ENCODE measurements at regions not wholly inside any gene's neighbourhood (a gene's known extent, or its start where the extent isn't known, plus 50 kb on each side); places are given as distances from the start of the nearest gene placed in this dataset.

DNA sequence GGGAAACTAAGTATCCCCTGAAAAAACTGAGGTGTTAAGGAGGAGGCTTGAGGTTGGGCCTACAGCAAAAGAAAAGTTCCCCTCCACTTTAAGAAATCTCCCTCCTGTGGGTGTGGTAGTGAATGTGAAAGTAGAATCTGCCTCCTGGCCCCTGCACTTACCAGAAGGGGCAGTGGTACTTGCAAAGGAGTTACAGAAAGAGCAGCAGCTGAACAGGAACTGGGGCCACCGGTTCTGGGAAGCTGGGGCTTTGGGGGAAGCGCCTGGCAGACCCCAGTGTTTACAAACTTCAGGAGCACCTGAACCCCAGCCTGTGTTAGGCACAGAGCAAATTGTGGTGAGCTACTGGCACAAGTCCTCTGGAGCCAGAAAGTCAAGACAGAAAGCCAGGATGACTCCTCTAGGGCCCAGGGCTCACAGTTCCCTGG, 250.2 kb upstream of the FGGY start:
- in situ Hi-C loops (cut with HindIII; ENCODE audit: low sequenced_read_pairs), result no loop called here

DNA sequence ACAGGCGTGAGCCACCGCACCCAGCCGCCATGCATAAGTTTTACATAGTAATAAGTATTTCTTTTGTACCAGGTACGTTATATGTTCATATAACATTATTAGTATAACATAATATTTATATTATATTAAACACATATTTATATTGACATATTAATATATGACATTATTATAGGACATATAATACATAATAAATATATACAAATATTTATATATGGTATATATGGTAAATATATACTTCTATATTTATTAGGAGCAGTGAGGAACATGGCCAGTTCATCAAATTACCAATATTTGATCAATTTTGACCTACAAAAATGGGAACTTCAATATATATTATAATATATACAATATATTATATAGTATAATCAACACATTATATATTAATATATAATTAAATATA, 245.9 kb upstream of the FGGY start:
- in situ Hi-C loops (cut with HindIII; ENCODE audit: low sequenced_read_pairs), result no loop called here

DNA sequence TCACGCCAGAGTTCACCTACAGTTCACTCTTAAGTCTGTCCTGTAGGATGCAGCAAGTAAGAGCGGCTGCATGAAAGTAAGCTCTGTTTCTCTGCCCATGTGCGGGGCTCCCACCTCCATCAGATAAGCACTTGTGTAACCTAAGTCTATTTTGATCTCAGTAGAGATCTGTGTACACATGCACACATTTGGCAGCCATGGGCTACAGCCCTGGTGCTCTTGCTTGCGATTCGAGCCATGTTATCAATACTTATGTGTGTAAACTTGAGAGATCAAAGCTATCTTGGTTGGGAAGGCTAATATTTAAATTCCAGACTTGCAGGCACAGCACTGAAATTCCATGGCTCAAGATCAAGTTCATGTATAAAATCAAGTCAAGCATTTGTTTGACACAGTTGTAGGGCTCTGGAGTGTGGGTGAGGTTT, 244.7 kb upstream of the FGGY start:
- in situ Hi-C loops (cut with HindIII; ENCODE audit: low sequenced_read_pairs), result no loop called here

DNA sequence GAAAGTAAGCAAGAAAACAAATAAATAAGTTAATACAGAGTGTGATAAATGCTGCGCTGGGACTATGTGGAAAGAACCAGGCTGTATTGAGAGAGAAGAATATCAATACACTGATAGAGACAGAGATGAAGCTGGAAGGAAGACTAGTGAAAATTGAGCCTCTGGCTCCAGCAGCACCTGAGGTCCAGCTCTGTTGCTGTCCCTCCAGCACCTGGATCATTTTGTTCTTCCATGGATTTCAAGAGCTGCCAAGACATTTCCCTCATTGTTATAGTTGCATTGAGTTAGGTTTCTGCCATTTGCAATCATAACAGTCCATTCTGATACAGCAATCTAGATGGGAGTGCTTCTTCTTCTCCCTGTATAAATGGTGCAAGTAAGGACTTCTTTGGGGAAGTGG, 242.7 kb upstream of the FGGY start:
- in situ Hi-C loops (cut with HindIII; ENCODE audit: low sequenced_read_pairs), result no loop called here

DNA sequence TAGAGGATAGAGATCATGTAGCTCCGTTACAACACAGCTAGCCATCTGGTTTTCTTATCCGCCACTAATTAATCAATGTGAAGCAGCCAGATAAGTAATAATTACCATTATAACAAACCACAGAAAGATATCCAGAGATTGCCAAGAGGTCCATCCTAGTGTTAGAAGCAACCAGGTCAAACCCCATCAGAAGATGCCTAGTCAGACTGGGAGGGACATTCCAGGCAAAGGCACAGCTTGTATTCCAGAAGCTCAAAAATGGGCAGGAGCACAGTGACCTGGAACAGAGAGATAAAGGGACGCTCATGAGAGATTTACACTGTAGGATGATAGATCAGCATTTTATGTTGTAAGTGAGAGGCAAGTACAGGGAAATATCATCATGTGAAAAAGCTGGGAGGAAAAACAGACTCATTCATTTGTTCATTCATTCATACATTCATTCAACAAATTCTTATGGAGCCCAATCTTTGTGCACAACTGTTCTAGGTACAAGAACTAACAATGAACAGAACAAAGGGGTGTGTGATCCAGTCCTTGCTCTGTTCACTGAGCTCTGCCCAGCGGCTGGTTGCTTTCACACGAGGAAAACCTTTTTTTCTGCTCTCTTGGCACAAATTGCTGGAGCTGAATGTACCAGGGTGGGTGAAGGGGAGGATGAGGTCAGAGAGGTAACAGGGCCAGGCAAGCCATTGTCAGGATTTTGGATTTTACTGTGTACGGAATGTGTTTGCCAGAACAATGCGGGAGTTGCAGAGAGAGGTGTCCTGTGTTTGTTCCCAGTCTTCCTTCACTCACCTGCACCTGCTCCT, 240.8 kb upstream of the FGGY start:
- in situ Hi-C loops (cut with HindIII; ENCODE audit: low sequenced_read_pairs), result no loop called here

DNA sequence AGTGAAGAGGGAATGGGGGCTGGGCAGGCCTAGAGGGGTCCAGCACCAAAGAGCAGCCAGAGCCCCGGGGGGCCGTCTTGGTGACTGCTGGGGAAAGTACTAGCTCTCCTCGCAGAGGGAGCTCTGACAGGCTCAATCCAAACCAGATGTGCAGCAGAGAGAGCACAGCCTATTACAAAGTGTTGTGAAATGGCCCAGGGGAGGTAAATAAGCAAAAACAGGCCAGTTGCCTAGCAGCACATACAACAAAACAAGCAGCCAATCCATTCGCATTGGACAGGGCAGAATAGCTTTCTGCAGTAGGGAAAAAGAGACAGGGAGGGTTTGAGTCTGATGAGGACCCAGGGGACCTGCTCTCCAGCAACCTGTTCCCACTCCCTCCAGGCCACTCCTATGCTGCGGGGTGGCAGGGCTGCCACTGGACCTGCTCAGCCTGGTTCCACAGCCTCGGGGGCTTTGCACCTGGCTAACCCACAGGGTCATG, 239.6 kb upstream of the FGGY start:
- in situ Hi-C loops (cut with HindIII; ENCODE audit: low sequenced_read_pairs), result no loop called here

DNA sequence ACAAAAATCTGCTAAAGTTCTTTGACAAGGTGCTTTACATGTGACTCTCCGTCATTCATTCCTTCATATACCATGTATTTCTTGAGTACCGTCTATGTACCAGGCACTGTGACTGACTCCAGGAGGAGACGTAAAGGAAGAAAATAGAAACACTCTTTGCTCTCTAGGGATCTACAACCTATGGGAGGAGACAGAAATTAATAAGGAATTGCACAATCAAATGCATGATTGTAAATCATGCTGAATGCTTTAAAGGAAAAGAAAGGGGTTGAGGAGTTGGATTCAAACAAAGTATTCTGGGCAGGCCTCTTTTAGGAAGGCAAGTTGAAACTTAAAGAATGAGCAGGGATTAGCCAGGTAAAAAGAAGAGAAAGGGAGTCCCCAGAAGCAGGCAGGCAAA, 239.1 kb upstream of the FGGY start:
- in situ Hi-C loops (cut with HindIII; ENCODE audit: low sequenced_read_pairs), result no loop called here

DNA sequence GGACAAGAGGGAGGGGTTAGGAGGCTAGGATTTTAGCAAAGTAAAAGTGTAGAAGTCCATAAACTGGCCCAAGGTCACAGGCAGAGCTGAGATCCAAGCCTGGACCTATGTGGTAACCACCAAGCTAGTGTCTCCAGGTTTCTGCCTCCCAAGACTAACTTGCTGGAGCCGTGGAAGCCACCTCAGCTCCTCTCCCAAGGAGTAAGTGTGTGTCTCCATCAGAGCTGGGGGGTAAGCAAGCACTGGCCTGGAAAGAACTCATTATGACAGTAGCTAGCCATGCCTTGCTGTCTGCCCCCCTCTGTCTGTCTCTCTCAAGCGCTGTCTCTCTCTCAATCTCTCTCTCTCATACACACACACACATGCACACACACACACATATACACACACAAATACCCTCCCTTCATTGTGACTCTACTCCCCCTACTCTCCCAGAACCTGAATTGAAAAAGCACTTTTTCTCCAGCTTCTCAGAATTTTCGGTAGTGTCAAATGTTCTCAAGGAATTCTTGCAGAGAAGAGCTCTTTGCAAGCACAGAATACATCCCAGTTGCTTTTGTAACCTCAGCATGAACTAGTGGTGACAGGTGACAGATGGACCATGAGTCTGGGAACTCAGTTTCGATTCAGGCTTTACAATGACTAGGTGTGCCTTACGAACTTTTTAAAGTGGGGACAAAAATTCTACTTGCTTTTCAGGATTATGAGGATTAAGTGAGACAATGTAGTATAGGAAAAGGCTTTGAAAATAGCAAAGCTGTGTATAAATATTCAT, 238.0 kb upstream of the FGGY start:
- in situ Hi-C loops (cut with HindIII; ENCODE audit: low sequenced_read_pairs), result no loop called here

DNA sequence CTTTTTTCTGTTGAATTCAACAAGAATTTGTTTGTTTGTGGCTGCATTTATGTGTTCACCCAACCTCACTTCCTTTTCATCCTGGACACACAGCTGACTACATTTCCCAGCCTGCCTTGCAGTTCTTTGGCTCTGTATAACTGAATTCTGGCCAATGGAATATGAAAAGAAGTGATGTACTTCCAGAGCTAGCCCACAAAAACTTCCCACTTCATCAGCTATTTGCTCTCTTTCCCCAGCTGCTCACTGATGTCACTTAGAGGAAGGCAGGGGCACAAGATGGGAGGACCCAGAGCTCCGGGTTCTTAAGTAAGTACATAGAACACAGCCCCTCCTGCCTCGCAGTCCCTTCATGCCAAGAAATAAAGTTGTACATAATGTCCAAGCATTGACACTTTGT, 235.0 kb upstream of the FGGY start:
- in situ Hi-C loops (cut with HindIII; ENCODE audit: low sequenced_read_pairs), result no loop called here

DNA sequence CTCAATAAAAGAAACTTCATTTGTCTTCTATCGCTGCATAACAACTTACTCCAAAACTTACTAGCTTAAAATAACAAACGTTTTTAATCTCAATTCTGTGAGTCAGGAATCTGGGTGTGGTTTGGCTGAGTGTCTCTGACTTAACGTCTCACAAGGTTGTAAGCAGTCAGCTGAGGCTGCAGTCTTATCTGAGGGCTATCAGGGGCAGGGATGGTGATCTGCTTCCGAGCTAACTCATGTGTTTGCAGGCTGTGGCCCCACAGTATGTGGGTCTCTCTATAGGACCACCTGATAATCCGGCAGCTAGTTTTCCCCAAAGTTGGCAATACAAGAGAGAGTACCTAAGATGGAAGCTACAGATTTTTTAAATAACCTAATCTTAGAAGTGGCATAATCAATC, 234.2 kb upstream of the FGGY start:
- in situ Hi-C loops (cut with HindIII; ENCODE audit: low sequenced_read_pairs), result no loop called here

DNA sequence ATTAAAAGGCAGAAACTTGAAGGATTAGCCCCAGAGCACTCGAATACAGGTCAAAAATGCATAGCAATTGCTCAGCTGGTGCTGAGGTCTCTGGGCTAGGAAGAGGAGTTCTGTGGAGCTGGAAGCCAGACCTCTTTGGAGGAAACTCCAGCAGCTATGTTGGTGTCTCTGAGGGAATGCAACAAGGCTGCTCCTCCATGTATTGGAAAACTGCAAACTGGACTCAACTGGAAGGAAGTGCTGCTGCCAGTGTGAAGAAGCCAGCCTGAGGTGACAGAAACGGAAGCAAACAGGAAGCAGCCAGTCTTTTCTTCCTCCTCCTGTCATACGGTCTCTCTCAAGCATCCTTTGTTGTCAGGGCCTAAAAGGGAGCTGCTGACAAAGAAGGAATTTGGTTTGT, 233.4 kb upstream of the FGGY start:
- in situ Hi-C loops (cut with HindIII; ENCODE audit: low sequenced_read_pairs), result no loop called here

DNA sequence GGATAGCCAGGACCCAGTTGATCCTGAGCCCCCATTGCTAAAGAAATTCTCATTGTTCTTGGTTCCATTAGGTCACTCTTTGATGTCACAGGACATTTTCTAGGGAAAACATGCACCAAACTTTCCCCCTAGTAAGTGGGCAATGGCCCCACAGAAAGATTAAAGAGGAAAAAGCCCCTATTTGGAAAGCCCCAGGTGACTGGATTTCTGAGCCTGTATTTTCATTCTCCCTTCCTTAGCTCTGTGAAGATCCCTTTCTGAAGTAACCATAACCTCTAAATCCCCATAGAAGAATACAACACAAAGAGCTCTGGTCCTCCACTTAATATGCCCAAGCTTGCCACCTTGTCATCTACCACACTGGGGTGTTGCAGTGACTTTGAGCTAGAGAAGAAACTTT, 232.3 kb upstream of the FGGY start:
- in situ Hi-C loops (cut with HindIII; ENCODE audit: low sequenced_read_pairs), result no loop called here

DNA sequence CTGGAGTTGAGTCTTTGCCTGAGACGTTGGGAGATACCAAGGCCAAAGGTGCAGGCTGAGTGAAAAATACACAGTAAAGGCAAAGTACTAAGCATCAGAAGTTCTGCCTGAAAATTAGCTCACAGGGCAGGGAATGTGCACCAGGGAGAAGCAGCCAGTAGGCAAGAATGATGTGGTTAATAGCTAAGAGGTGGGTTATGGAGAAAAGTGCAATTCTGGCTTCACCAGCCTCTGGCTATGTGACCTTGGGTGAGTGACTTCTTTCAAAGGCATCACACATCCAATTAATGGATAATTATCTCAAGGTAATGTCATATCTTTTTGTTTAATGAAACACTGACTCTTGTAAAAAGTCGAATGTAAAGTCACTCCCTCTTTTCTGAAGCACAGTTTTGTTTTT, 230.7 kb upstream of the FGGY start:
- in situ Hi-C loops (cut with HindIII; ENCODE audit: low sequenced_read_pairs), result no loop called here

DNA sequence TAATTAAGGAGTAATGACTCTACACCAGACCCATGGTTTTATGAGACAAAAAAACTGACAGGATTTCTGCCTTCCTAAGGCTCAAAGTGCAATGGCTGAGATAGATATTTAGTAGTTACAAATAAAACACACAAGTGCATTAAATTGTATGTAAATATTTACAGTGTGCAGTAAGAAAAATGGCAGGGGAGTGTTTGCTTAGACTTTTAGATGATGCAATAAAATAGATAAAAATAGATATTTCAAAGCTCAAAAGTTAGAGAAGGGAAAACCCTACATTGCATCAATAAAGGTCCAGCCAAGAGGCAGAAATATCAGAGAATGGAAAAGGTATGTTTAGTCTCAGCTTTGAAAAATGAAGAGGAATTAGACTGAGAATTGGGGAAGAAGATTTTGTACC, 226.3 kb upstream of the FGGY start:
- in situ Hi-C loops (cut with HindIII; ENCODE audit: low sequenced_read_pairs), result no loop called here

DNA sequence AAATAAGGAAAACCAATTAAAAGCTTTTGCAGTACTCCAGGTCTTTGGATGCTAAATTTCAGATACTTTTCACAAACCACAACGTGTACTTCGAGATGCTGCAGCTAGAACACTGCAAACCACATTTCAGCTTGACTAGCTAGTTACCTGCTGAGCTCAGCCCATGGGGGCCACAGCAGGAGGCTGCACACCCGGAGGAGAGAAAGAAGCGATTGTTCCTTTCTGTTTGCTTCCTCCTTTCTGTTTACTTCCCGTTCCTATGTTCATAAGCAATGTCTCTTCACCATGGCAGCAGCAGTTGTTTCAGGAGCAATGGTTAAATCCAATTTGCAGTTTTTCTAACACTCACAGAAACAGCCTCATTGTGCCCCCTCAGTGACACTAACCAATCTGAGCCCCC, 225.6 kb upstream of the FGGY start:
- in situ Hi-C loops (cut with HindIII; ENCODE audit: low sequenced_read_pairs), result no loop called here

DNA sequence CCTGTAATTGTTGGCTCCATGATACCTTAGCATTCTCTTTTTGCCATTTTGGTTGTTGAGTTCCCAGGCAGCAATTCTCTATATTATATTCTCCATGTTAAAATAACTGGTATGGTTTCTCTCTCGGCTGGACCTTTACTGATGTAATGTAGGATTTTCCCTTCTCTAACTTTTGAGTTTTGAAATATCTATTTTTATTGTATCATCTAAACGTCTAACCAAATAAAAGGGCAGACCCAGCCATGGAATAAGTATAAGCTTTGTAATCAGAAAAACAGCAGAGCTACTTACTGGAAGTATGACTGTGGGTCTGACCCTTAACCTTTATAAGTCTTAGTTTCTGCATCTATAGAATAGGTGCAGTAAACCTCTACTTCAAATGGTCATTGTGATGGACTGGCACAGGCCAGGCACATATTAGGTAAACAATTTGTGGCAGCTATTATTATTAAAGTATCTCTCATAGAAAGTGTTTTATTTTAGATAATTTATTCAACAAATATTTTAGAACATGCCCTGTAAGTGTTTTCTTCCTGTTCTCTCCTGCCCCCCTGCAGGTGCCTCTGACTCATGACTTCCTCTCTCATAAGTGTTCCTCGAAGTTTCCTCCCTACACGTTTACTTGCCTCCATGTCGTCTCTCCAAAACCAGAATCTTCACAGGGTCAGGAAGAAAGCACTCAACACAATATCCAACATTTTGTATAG, 224.9 kb upstream of the FGGY start:
- in situ Hi-C loops (cut with HindIII; ENCODE audit: low sequenced_read_pairs), result no loop called here

DNA sequence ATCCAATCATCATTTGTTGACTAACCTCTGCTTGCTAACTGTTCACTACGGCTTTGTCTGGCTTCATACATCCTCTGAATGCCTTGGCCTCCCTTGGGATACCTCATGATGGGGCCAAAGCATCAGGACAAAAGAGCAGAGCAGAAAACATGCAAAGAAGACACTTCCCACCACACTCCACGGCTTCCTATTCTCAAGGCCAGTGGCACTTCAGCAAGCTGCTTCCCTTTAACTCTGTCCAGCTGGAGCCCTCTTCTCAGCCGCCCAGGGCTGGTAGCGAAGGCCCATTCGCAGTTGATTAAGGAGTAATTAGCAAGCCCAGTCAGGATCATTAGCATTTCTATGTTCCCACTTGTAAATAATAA, 224.3 kb upstream of the FGGY start:
- in situ Hi-C loops (cut with HindIII; ENCODE audit: low sequenced_read_pairs), result no loop called here

DNA sequence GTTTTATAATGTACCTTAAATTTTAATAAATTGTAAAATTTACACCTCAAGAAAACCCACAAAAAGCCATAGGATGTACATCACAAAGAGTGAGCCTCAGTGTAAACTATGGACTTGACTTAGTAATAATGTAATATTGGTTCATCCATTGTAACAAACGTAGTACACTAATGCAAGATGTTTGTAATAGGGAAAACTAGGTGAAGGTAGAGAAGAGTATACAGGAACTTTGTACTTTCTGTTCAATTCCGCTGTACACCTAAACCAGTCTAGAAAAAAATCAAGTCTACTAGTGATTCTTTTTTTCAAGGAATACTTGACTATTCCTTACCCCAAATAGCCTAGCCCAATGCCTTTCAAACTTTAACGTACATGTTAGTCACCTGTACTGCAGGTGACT, 222.3 kb upstream of the FGGY start:
- in situ Hi-C loops (cut with HindIII; ENCODE audit: low sequenced_read_pairs), result no loop called here

DNA sequence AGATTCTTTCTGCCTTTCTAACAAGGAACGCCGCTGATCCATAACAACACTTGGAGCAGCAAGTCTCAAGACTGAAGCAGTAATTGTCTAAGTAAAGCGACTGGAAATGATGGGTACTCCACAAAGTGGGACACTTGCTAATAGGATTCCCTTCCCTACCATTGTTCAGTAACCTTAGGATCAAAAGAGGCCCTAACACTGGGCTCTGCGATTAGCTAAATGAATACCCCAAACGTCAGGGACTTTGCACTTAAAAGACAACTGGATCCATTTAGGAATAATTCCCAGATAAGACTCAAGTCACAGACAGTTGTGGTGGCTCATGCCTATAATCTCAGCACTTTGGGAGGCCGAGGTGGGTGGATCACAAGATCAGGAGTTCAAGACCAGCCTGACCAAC, 221.9 kb upstream of the FGGY start:
- in situ Hi-C loops (cut with HindIII; ENCODE audit: low sequenced_read_pairs), result no loop called here

DNA sequence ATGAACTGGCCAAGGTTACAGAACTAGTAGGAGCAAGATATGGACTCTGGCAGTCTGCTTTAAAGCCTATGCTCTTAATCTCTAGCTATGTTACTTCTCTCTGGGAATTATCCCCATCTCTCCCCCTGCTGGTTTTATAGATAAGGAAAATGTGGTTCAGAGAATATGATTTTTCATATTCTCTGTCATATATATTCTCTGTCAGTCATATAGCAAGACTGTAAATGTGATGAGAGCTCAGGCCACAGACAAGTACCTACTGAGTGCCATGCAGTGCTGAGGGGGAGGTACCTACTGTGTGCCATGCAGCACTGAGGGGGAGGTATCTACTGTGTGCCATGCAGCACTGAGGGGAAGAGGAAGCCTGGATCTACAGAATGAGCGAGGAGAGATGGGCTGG, 220.3 kb upstream of the FGGY start:
- in situ Hi-C loops (cut with HindIII; ENCODE audit: low sequenced_read_pairs), result no loop called here

DNA sequence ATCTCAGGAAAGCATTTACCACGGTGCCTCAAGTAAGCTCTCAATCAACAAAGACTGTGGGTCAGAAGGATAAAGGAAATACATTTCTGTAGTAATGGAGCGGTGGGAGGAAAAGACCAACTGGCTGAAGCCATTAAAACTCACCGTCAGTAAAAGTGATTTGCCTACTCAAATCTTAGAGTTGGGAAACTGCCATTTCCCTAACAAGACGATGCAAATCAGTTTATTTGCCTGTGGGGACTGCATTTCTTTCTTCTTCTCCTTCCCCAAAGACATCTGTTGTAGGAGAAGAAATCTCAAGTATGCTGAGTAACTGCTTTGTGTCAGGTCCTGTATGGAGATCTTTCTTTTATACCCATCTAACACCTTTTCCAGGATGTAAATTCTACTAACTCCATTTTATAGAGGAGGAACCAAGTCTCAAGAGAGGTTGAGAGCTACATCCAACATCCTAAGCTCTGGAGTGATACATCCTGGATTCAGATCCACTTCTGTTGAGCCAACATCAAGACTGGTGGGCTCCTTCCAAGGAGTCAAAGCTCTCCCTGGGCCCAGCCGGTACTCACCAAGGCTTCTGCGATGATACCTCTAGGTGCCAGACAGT, 219.3 kb upstream of the FGGY start:
- in situ Hi-C loops (cut with HindIII; ENCODE audit: low sequenced_read_pairs), result no loop called here

Measured in DLD1 (cell line).